ENCODE measurements at regions not wholly inside any gene's neighbourhood (a gene's known extent, or its start where the extent isn't known, plus 50 kb on each side); places are given as distances from the start of the nearest gene placed in this dataset.

DNA sequence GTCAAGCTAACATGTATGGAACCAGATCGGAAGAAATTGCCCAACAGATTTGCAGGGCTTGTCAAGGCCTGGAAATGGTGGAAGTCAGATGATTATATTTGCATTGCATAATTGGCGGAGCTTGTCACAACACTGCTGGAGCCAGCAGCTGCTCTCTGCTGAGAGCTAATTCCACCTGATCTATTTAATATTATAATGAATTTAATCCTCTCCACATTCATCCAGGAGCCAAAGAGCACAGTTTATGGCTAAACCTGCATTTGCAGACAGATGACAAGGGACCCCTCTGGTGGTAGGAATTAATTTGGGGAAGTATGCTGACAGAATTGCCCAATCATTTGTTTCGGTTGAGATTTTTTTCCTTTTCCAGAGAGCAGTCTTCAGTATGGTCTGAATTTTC, 730.2 kb downstream of the TUSC7 start:
- TF ChIP-seq EZH2 (IDR thresholded peaks at IDR 0.05; ENCODE audit: insufficient read depth, poor library complexity, severe bottlenecking) (no peak), EZH2phosphoT487 (IDR thresholded peaks at IDR 0.05; ENCODE audit: insufficient read depth, low read depth) (no peak)

Measured in GM23248 (cell line).